DMS153 treated with DMSO at 0.1 percent for 48 hours (cell line): ENCODE measurements at regions not wholly inside any gene's neighbourhood (a gene's known extent, or its start where the extent isn't known, plus 50 kb on each side); places are given as distances from the start of the nearest gene placed in this dataset.
"Not testable (repeated sequence)": the region's sequence is repeated elsewhere in the genome, so short reads cannot be mapped to it uniquely, and the experiment has no call there.

Experiments used
- DNase-seq: peaks from one replicate; lab custom pipeline; 2025; ENCODE audit not compliant: unreplicated experiment; lab: John Stamatoyannopoulos, UW

DNA sequence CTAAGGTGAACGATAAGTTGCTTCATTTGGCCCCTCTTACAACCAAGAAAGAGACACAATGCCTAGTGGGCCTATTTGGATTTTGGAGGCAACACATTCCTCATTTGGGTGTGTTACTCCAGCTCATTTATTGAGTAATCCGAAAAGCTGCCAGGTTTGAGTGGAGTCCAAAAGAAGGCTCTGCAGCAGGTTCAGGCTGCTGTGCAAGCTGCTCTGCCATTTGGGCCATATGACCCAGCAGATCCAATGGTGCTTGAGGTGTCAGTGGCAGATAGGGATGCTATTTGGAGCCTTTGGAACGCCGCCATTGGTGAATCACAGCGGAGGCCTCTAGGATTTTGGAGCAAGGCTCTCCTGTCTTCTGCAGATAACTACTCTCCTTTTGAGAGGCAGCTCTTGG, 176.4 kb downstream of the AKR1D1 start:
- not testable (repeated sequence) for DNase-seq

DNA sequence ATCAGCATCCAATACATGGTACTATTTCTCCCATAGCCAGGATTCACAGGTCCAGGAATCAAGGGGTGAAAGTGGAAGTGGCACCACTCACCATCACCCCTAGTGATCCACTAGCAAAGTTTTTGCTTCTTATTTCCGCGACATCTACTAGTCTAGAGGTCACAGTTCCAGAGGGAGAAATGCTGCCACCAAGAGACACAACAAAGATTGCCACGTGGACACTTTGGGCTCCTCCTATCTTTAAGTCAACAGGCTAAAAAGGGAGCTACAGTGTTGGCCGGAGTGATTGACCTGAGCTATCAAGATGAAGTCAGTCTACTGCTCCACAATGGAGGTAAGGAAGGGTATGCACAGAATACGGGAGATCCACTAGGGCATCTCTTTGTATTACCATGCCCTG, 178.2 kb downstream of the AKR1D1 start:
- DNase-seq = no peak

DNA sequence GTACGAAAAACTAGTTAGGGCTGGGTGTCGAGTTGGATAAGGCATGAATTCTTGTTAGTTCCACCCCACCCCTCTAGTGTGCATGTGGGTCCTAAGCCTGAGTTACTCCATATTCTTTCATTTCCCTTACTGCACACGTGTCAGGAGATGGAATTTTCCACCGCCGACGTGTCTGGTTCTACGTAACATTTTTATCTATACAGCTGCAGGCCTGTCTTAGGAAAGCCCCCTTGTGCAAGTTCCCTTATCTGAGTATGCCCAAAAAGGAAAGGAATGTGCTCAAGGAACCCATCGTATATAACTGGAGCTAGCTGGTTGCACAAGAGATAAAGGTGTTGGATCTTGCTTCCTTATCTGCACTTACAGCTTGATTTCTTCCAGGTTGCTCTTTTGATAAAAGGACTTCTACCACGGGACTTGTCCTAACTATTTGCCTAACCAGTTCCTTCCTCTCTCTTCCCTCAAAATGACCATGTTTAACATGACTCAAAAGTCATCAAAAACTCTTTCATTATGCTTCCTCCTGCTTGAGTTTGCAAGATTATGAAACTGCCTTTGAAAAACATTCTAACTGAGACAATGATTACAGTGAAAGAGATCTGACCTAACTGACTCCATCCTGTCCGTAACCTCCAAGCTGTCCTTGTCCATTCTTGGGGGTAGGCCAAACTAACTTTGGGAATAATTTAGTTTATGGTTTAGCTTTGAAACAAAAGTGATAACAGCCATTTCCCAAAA, 181.4 kb downstream of the AKR1D1 start:
- no peak for DNase-seq

DNA sequence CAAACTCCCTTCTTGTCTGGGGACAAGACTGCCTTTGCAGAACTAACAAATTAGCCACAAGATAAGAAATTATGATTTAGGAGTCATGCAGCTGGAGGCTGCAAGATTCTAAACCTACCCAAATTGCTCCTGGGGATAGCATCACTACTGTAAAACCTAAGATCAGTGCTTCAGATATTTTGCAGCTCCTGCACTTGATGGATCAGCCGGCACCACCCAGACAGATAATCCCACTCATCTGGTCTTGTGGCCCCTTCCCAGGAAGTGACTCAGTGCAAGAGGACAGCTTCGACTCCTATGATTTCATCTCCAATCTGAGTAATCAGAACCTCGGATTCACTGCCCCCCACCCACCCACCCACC, 181.9 kb downstream of the AKR1D1 start:
- no peak for DNase-seq

DNA sequence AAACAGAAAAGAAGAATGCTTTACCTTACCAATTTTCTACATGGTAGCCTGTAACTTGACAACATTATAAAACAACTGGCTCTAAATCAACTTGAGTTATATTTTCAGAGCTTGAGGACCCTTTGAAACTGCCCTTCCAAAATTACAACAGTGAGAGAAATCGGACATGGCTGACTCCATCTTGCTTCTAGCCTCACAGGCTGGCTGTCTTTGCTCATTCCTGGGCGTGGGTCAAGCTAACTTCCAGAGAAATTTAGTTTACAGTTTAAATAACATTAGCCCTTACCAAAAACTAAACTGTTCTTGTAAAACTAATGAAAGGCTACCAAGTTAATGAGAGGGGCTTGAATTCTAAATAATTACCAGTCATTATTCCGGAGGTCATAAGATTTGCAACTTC, 183.4 kb downstream of the AKR1D1 start:
- no peak for DNase-seq

DNA sequence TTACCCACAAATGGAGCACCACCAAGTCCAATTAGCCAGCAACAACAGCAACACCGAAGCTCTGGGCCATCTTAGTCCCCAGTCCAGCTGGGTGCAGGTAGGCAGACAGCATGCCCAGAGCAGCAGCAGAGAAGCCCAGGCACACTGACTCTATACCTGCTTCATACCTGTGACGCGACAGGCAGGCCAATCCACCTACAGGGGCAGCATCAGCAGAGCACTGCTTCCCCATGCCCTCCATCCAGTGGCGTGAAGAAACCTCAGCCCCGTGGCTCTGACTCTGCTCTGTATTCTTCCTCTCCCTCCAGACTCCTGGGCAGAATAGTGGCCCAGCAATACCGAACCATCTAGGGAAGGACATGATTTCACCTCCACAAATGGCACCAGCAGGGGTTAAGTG, 191.7 kb downstream of the AKR1D1 start:
- DNase-seq = no peak

DNA sequence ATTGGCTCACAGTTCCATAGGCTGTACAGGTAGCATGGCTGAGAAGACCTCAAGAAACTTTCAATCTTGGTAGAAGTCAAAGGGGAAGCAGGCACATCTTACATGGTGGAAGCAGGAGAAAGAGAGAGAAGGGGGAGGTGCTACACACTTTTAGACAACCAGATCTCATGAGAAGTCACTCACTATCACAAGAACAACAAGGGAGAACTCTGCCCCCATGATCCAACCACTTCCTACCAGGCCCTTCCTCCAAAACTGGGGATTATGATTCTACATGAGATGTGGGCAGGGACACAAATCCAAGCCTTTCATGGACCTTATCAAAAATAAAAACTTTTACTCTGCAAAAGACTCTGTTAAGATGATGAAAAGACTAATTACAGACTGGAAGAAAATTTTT, 183.2 kb upstream of the TRIM24 start:
- DNase-seq = no peak

DNA sequence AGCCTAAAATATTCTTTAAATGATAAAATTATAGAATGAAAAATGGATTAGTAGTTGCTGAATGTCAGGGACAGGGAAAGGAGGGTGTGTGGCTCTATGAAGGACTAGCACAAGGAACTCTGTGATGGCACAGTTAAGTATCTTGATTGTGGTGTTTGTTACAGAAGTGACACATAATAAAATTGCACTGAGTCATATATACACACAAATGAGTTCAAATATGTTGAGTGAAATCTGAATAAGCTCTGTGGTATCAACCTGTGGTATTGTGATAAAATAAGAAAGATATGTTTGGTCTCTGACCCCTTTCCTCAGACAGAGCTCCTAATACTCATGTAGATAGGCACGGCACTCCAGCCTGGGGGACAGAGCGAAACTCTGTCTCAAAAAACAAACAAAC, 181.5 kb upstream of the TRIM24 start:
- no peak for DNase-seq

DNA sequence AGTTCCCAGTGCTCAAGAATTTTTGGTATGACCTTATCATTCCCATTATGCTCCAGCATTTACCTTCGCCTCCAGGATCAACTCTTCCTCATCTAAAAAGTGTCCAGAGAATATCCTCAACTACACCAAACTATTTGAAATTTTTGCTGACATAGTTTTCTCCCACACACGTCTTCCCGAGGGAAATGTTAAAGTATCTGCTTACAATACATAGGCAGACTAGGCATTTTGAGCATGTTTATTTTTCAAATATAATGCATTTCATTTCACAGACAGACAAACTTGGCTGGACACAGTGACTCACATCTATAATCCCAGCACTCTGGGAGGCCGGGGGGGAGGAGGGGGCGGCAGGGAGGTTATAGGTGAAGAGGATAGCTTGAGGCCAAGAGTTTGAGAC, 177.1 kb upstream of the TRIM24 start:
- DNase-seq = no peak

DNA sequence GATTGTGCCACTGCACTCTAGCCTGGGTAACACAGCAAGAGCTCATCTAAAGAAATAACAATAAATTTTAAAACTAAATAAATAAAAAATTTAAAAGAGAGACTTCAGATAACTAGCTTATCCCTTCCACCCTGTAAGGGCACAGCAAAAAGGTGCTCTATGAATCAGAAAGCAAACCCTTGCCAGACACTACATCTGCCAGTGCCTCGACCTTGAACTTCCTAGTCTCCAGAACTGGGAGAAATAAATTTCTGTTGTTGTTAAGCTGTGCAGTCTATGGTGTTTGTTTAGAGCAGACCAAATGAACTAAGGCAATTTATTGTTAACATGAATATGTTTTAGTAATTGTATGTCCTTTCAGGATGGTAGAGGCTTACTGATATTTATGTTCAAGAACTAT, 174.9 kb upstream of the TRIM24 start:
- no peak for DNase-seq

DNA sequence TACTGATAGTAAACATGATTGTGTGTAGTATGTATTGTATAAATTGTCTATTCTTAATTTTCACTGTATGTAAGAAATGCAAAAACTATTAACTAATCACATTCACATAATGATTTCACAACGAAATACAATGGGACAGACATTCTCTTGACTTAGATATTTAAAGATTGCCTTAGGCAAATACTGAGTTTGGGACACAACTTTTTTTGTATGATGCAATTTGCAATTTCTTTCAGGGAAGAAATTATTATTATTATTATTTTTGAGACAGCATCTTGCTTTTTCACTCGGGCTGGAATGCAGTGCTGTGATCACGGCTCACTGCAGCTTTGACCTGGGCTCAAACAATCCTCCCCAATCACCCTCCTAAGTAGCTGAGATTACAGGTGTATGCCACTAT, 173.2 kb upstream of the TRIM24 start:
- DNase-seq = no peak

DNA sequence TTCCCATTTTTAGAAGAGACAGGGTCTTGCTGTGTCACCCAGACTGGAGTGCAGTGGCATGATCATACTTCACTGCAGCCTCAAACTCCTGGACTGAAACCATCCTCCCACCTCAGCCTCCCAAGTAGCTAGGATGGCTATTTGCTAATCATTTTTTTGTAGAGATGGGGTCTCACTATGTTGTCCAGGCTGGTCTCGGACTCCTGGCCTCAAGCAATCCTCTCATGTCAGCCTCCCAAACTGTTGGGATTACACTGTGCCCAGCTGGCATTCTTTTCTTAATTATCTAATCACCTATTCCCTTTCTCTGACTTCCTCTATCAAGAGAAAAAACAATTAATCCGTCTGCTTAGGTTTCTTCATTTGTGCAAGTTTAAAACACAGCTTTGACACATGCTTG, 172.5 kb upstream of the TRIM24 start:
- DNase-seq = no peak

DNA sequence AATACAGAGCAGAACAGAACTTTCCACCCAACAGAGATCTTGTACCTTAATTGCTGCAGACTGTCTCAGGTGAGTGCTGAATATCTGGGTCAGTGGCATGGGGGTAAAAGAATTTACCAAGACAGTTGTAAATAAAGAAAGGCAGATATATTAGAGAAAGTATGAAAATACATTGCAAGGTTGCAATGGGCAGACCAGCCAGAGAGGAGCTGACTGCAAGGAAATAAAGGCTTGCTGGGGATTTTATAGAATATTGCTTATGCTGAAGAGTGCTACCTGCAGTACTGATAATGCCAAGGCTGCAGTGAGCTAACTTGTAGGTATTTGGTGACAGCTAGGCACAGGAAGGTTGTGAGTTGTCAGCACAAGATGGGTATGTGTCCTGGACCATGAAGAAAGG, 171.0 kb upstream of the TRIM24 start:
- no peak for DNase-seq

DNA sequence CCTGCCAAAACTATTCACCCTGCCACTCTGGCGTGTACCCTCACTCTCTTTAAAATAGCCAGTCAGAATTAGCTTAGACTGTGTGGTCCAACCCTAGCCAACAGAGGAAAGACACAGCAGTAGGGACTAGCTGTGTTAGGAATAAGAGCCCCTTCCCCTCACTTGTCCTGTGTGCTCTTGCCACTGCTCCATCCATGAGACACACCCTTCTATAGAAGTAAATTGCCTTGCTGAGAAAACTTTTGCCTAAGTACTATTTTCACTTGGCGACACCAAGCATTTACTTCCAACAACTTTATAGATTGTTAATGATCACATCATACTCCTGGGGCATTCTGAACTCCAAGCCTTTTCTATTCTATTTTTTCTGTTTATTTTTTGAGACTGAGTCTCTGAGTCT, 170.2 kb upstream of the TRIM24 start:
- DNase-seq = no peak

DNA sequence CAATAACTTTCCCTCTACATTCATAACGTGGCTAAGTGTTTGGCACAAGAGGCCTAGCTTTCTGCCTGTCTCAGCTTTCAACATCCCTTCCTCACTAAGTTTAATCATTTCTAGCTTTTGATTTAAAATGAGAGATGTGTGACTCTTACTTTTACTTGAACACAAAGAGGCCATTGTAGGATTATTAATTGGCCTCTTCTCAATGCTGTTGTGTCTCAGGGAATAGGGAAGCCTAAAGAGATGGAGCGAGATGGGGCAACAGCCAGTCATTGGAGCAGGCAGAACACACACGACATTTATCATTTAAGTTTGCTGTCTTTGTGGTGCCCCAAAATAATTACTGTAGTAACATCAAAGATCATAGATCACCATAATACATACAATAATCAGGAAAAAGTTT, 167.1 kb upstream of the TRIM24 start:
- no peak for DNase-seq

DNA sequence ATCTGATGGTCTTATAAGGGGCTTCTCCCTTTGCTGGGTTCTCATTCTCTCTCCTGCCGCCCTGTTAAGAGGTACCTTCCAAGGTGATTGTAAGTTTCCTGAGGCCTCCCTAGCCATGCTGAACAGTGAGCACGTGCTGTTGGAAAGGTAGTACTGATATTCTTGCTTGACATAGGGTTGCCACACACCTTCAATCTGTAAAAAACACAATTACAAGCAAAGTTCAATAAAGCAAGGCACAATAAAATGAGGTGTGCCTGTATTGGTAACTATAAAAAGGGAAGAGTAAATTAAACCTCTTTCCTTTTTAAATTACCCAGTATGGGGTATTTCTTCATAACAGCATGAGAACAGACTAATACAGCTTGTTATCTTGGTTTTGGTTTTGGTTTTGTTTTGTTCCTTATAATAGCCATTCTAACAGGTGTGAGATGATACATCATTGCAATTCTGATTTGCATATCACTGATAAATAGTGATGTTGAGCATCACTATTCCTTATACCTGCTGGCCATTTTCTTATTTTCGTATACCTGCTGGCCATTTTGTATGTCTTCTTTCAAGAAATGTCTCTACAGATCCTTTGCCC, 164.9 kb upstream of the TRIM24 start:
- no peak for DNase-seq

DNA sequence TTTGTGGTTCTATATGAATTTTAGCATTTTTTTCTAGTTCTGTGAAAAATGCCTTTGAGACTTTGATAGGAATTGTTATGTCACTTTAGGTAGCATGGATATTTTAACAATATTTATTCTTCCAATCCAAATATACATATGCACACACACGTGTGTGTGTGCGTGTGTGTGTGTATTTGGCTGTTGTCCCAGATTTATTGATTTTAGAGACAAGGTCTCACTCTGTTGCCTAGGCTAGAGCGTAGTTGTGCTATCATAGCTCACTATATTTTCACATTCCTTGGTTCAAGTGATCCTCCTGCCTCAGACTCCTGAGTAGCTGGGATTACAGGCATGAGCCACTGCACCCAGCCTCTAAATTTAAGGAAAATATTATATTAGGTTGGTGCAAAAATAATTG, 162.5 kb upstream of the TRIM24 start:
- DNase-seq = no peak

DNA sequence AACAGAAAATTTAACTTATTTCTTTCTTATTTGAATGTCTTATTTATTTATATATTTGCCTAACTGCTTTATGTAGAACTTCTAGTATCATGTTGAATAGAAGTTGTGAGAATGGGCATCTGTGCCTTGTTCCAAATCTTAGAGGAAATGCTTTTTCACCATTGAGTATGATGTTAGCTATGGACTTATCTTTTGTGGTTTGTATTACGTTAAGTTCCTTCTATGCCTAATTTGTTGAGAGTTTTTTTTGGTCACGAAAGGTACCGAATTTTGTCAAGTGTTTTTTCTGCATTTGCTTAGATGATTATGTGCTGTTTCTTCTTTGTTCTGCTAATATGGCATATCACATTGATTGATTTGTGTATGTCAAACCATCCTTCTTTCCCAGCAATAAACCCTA, 161.0 kb upstream of the TRIM24 start:
- no peak for DNase-seq

DNA sequence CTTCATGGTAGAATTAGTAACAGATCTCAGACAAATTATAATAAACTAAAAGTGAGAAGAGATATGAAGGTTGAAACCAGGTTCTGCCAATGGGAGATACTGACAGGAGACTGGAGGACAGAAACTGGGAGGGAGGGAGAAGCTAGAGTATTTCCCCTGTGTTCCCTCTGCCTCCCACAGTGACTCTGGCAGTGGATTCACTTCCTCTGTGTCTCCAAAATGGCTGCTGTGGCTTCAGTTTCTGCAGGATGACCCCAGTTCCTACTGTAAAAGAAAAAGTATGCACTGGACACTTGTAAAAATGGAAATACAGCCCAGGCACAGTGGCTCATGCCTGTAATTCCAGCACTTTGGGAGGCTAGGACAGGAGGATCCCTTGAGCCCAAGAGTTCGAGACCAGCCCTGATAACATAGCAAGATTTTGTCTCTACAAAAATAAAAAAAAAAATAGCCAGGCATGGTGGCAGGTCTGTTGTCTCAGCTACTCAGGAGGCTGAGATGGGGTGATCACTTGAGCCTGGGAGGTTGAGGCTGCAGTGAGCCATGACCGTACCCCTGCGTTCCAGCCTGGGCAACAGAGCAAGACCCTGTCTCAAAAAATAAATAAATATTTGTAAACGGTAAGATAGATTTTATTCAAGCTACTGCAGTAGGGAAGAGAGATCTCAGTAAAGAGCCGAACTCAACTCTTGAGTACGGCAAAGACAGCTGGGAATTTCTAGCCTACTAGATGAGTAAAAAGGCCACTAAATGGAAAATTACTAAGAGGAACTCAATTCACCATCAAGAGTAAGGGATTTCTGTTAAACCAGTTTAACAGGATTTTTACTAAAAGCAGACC, 156.6 kb upstream of the TRIM24 start:
- DNase-seq = no peak

DNA sequence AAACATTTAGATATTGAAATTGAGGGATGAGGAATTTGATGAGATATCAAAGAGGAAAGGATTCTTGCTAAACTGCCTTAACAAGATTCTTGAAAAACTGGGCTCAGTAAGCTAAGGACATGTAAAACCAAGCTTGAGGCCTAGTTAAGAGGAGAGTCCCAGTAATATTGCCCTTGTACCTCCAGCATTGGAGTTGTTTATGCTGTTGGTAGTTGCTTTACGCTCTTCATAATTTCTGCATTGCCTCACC, 156.1 kb upstream of the TRIM24 start:
- DNase-seq = no peak

DNA sequence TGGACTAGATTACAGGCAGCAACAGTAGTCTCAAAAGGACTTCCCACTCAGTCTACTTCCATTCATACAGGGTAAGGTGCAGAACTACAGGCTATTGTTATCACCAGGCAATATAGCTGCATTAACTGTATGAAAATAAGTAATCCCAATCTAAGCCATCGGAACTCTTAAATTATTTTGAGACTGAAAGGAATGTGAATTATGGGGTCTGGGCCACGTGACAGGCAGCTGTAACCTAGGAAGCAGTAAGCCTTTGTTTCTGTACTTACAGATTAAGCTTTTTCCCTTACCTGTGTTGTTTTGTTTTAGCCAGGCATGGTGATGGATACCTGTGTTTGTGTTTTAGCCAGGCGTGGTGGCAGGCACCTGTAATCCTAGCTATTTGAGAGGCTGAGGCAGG, 152.4 kb upstream of the TRIM24 start:
- no peak for DNase-seq

DNA sequence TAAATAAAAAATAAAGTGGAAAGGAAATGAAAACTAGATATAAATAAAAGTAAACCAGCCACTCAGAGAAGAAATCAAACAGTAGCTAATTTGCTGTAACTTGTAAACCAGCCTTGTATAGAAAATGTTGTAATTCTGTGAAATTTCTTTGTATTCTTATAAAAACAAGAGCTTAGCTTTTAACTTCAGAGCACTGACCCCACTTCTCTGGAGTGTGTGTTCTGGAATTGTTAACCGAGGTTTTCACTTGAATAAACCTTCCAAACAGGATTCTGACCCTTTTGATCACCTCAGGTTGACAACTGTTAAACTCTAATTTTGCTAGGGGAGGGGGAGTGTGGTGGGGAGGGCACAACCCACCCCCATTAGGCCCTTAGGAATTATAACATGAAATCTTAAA, 151.9 kb upstream of the TRIM24 start:
- DNase-seq = no peak

DNA sequence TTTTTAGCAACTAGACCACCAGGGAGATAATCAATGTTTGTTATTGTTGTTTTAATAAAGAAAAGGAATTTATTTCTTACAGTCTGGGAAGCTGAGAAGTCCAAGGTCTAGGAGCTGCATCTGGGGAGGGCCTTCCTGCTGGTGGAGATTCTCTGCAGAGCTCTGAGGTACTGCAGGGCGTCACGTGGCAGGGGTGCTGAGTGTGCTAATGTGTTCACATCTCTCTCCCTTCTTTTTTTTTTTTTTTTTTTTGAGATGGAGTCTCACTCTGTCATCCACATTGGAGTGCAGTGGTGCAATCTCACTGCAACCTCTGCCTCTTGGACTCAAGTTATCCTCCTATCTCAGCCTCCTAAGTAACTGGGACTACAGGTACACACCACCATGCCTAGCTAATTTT, 150.9 kb upstream of the TRIM24 start:
- DNase-seq = no peak
